ENCODE measurements at regions not wholly inside any gene's neighbourhood (a gene's known extent, or its start where the extent isn't known, plus 50 kb on each side); places are given as distances from the start of the nearest gene placed in this dataset.

- H3K27me3 ChIP-seq (ENCODE audit: control insufficient read depth in 3 of 3, insufficient read depth in 3 of 3, low read length in 2 of 3) = peaks cover 0 to 69% (median 54%) of the 10 kb centered on the region in 3 donors
Measured at GRCh38 chr3:198107840-198108734, 148.1 kb downstream of the LMLN start.

DNA sequence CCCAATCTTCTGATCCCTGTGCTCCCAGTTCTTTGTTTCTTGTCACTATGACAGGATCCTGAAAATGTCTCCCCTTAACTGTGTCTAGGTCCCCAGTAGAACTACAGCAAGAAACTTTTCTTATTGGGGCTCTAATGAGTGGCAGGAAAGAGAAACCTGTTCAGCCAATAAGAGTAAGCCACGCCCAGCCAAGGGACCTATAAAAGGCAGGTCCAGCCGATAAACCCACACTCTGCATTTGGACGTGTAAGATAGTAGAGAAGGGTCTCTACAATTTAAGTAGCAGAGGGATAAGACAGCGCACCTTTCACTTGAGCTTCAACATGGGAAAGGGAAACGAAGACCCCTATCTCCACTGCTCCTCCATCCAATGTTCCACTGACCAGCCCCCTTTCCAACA is 149.9 kb downstream of the LMLN start:
- peaks cover 0 to 5% (median 0%) of the 10 kb centered on the region in 5 donors for H3K4me1 ChIP-seq (ENCODE audit: control insufficient read depth in 5 of 5, insufficient read depth in 5 of 5, low read length in 5 of 5)
- TF ChIP-seq CTCF (IDR thresholded peaks at IDR 0.05; ENCODE audit: control extremely low read depth, extremely low read depth) = no peak
- H3K9me3 ChIP-seq (ENCODE audit: control insufficient read depth in 4 of 4, insufficient read depth in 3 of 4, low read length in 3 of 4) = peaks cover 0 to 4% (median 0%) of the 10 kb centered on the region in 4 donors
- no peaks in the 10 kb centered on the region for H3K36me3 ChIP-seq (ENCODE audit: control insufficient read depth in 4 of 4, insufficient read depth in 4 of 4, low read length in 4 of 4)
- 85 to 92% methylated on average over 5 of the region's 5 CpGs for WGBS, 2 donors
- no peak overlapping the region for H3K27ac ChIP-seq (ENCODE audit: low read depth in 1 of 2, low read length in 1 of 2)
- peaks cover 0 to 83% (median 70%) of the 10 kb centered on the region in 3 donors for H3K27me3 ChIP-seq (ENCODE audit: control insufficient read depth in 3 of 3, insufficient read depth in 3 of 3, low read length in 2 of 3)
- H3K9ac ChIP-seq (ENCODE audit: insufficient read depth in 1 of 2, low read length in 2 of 2) = no peak overlapping the region
- no peak for DNase-seq
- no peak for ATAC-seq (ENCODE audit: insufficient read depth, low FRiP score)
- H3K4me3 ChIP-seq = no peak overlapping the region

More at GRCh38 chr3:198107840-198108734, 148.1 kb downstream of the LMLN start:
- no peak overlapping the region for H3K4me3 ChIP-seq
- H3K36me3 ChIP-seq (ENCODE audit: control insufficient read depth in 4 of 4, insufficient read depth in 4 of 4, low read length in 4 of 4) = no peaks in the 10 kb centered on the region
- peaks cover 0 to 3% (median under 1%) of the 10 kb centered on the region in 4 donors for H3K9me3 ChIP-seq (ENCODE audit: control insufficient read depth in 4 of 4, insufficient read depth in 3 of 4, low read length in 3 of 4)
- DNase-seq = peak in 1 of 3 donors; percentile 40
- 19 to 28% methylated on average over 5 to 6 of the region's 6 CpGs for WGBS, 2 donors
- no peak overlapping the region for H3K27ac ChIP-seq (ENCODE audit: low read depth in 1 of 2, low read length in 1 of 2)
- TF ChIP-seq CTCF (IDR thresholded peaks at IDR 0.05; ENCODE audit: control extremely low read depth, extremely low read depth) = no peak
- H3K9ac ChIP-seq (ENCODE audit: insufficient read depth in 1 of 2, low read length in 2 of 2) = no peak overlapping the region
- no peak for ATAC-seq (ENCODE audit: insufficient read depth, low FRiP score)
- no peaks in the 10 kb centered on the region for H3K4me1 ChIP-seq (ENCODE audit: control insufficient read depth in 5 of 5, insufficient read depth in 5 of 5, low read length in 5 of 5)

DNA sequence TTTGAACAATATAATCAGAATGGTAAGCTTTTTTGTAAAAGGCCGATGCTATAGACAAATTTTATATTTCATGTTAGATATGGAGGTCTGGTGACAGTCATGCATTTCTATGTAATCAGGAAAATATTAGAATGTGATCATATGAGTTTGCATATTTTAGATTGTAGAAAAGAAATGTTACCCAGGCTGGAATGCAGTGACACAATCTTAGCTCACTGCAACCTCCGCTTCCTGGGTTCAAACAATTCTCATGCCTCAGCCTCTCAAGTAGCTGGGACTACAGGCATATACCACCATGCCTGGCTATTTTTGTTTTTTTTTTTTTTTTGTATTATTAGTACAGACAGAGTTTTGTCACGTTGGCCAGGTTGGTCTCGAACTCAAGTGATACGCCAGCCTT is 152.0 kb downstream of the LMLN start:
- Histone ChIP-seq H3K27ac (ENCODE audit: low read depth in 1 of 2, low read length in 1 of 2) (no peak overlapping the region), H3K4me1 (ENCODE audit: control insufficient read depth in 5 of 5, insufficient read depth in 5 of 5, low read length in 5 of 5) (peaks cover 0 to 5% (median 0%) of the 10 kb centered on the region in 5 donors), H3K4me3 (no peak overlapping the region), H3K36me3 (ENCODE audit: control insufficient read depth in 4 of 4, insufficient read depth in 4 of 4, low read length in 4 of 4) (no peaks in the 10 kb centered on the region), H3K9ac (ENCODE audit: insufficient read depth in 1 of 2, low read length in 2 of 2) (no peak overlapping the region), H3K9me3 (ENCODE audit: control insufficient read depth in 4 of 4, insufficient read depth in 3 of 4, low read length in 3 of 4) (peaks cover 0 to 2% (median 0%) of the 10 kb centered on the region in 4 donors), H3K27me3 (ENCODE audit: control insufficient read depth in 3 of 3, insufficient read depth in 3 of 3, low read length in 2 of 3) (peaks cover 0 to 81% (median 73%) of the 10 kb centered on the region in 3 donors)
- DNase-seq = no peak
- 90 to 93% methylated on average over 5 of the region's 5 CpGs for WGBS, 2 donors
- no peak for ATAC-seq (ENCODE audit: insufficient read depth, low FRiP score)
- no peak for TF ChIP-seq CTCF (IDR thresholded peaks at IDR 0.05; ENCODE audit: control extremely low read depth, extremely low read depth)
